ENCODE measurements at regions not wholly inside any gene's neighbourhood (a gene's known extent, or its start where the extent isn't known, plus 50 kb on each side); places are given as distances from the start of the nearest gene placed in this dataset.

DNA sequence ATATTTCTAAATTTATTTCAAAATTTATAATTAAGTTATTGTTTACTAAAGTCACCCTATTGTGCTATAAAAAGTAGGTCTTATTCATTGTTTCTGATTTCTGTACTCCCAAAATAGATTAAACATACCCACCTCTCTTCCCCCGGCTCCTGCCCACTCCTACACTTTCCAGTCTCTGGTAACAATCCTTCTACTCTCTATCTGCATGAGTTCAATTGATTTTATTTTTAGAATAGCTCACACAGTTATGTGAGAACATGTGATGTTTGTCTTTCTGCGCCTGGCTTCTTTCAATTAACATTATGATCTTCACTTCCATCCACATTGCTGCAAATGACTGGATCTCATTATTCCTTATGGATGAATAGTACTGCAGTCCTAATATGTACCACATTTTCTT lies 269.3 kb downstream of the ACTRT1 start:
- no peak overlapping the region for H3K27ac ChIP-seq (ENCODE audit: extremely low read depth, low read depth, low read length)
- ChIA-PET POLR2A (no interaction called here), CTCF (no interaction called here)
- no peaks in the 10 kb centered on the region for H3K36me3 ChIP-seq (ENCODE audit: control insufficient read depth in 2 of 2, insufficient read depth in 1 of 2, low read length in 2 of 2)
- no peaks in the 10 kb centered on the region for H3K4me1 ChIP-seq (ENCODE audit: control insufficient read depth, insufficient read depth, low read length)
- no peaks in the 10 kb centered on the region; the same call in 1 of the 2 replicates for H3K9me3 ChIP-seq (ENCODE audit: control insufficient read depth, insufficient read depth, low read depth, low read length)
- H3K4me3 ChIP-seq (ENCODE audit: low read depth, low read length), result no peak overlapping the region
- TF ChIP-seq ZNF510 (tag by site-specific recombination; IDR thresholded peaks at IDR 0.05; ENCODE audit: insufficient replicate concordance) (no peak), ZNF585B (tag by site-specific recombination; IDR thresholded peaks at IDR 0.05) (no peak), ZNF24 (tag by site-specific recombination; IDR thresholded peaks at IDR 0.05) (no peak)
- TF ChIP-seq, protein P1, sequence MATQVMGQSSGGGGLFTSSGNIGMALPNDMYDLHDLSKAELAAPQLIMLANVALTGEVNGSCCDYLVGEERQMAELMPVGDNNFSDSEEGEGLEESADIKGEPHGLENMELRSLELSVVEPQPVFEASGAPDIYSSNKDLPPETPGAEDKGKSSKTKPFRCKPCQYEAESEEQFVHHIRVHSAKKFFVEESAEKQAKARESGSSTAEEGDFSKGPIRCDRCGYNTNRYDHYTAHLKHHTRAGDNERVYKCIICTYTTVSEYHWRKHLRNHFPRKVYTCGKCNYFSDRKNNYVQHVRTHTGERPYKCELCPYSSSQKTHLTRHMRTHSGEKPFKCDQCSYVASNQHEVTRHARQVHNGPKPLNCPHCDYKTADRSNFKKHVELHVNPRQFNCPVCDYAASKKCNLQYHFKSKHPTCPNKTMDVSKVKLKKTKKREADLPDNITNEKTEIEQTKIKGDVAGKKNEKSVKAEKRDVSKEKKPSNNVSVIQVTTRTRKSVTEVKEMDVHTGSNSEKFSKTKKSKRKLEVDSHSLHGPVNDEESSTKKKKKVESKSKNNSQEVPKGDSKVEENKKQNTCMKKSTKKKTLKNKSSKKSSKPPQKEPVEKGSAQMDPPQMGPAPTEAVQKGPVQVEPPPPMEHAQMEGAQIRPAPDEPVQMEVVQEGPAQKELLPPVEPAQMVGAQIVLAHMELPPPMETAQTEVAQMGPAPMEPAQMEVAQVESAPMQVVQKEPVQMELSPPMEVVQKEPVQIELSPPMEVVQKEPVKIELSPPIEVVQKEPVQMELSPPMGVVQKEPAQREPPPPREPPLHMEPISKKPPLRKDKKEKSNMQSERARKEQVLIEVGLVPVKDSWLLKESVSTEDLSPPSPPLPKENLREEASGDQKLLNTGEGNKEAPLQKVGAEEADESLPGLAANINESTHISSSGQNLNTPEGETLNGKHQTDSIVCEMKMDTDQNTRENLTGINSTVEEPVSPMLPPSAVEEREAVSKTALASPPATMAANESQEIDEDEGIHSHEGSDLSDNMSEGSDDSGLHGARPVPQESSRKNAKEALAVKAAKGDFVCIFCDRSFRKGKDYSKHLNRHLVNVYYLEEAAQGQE (tag by site-specific recombination; IDR thresholded peaks at IDR 0.05), result no peak
- TF ChIP-seq, protein P2, sequence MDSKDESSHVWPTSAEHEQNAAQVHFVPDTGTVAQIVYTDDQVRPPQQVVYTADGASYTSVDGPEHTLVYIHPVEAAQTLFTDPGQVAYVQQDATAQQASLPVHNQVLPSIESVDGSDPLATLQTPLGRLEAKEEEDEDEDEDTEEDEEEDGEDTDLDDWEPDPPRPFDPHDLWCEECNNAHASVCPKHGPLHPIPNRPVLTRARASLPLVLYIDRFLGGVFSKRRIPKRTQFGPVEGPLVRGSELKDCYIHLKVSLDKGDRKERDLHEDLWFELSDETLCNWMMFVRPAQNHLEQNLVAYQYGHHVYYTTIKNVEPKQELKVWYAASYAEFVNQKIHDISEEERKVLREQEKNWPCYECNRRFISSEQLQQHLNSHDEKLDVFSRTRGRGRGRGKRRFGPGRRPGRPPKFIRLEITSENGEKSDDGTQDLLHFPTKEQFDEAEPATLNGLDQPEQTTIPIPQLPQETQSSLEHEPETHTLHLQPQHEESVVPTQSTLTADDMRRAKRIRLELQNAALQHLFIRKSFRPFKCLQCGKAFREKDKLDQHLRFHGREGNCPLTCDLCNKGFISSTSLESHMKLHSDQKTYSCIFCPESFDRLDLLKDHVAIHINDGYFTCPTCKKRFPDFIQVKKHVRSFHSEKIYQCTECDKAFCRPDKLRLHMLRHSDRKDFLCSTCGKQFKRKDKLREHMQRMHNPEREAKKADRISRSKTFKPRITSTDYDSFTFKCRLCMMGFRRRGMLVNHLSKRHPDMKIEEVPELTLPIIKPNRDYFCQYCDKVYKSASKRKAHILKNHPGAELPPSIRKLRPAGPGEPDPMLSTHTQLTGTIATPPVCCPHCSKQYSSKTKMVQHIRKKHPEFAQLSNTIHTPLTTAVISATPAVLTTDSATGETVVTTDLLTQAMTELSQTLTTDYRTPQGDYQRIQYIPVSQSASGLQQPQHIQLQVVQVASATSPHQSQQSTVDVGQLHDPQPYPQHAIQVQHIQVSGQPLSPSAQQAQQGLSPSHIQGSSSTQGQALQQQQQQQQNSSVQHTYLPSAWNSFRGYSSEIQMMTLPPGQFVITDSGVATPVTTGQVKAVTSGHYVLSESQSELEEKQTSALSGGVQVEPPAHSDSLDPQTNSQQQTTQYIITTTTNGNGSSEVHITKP (tag by site-specific recombination; IDR thresholded peaks at IDR 0.05), result no peak

DNA sequence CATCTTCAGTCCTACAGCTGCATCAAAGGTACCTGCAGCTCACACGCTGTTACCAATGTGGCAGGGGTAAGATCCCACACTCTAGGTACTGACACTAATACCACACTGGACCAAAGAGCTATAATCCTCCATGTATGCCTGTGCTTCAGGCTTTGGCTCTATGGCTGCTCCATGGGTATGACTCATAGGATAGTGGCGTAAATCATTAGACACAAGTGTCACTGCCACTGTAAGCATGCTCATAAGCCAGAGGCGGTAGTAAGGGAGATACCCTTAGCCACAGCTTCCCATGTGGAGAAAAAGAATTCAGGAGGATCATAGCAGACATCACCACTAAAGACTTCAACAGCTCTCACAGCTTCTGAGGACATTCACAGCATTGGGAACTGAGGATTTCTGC lies 287.5 kb downstream of the ACTRT1 start:
- Histone ChIP-seq H3K27ac (ENCODE audit: extremely low read depth, low read depth, low read length) (no peak overlapping the region), H3K36me3 (ENCODE audit: control insufficient read depth in 2 of 2, insufficient read depth in 1 of 2, low read length in 2 of 2) (no peaks in the 10 kb centered on the region), H3K9me3 (ENCODE audit: control insufficient read depth, insufficient read depth, low read depth, low read length) (no peaks in the 10 kb centered on the region), H3K4me3 (ENCODE audit: low read depth, low read length) (no peak overlapping the region), H3K4me1 (ENCODE audit: control insufficient read depth, insufficient read depth, low read length) (no peaks in the 10 kb centered on the region)
- CTCF ChIA-PET, result no interaction called here
- POLR2A ChIA-PET, result no interaction called here
- TF ChIP-seq ZNF48 (tag by site-specific recombination; IDR thresholded peaks at IDR 0.05), result no peak
- no peak for TF ChIP-seq ZNF473 (tag by site-specific recombination; IDR thresholded peaks at IDR 0.05)
- TF ChIP-seq YY1 (tag by site-specific recombination; IDR thresholded peaks at IDR 0.05), result no peak
- TF ChIP-seq ZNF596 (tag by site-specific recombination; IDR thresholded peaks at IDR 0.05), result no peak
- no peak for TF ChIP-seq FEZF1 (tag by site-specific recombination; IDR thresholded peaks at IDR 0.05)
- TF ChIP-seq ZNF830 (tag by site-specific recombination; IDR thresholded peaks at IDR 0.05; ENCODE audit: low read depth), result no peak
- no peak for TF ChIP-seq ZNF76 (tag by site-specific recombination; IDR thresholded peaks at IDR 0.05; ENCODE audit: borderline replicate concordance, low read depth)
- TF ChIP-seq, protein P3, sequence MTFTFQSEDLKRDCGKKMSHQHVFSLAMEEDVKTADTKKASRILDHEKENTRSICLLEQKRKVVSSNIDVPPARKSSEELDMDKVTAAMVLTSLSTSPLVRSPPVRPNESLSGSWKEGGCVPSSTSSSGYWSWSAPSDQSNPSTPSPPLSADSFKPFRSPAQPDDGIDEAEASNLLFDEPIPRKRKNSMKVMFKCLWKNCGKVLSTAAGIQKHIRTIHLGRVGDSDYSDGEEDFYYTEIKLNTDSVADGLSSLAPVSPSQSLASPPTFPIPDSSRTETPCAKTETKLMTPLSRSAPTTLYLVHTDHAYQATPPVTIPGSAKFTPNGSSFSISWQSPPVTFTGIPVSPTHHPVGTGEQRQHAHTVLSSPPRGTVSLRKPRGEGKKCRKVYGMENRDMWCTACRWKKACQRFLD (tag by site-specific recombination; IDR thresholded peaks at IDR 0.05), result no peak
- no peak for TF ChIP-seq EGR2 (tag by site-specific recombination; IDR thresholded peaks at IDR 0.05; ENCODE audit: low read depth)
- TF ChIP-seq ZNF530 (tag by site-specific recombination; IDR thresholded peaks at IDR 0.05; ENCODE audit: low read depth), result no peak
- TF ChIP-seq MZF1 (tag by site-specific recombination; IDR thresholded peaks at IDR 0.05; ENCODE audit: borderline replicate concordance), result no peak
- no peak for TF ChIP-seq GLIS2 (tag by site-specific recombination; IDR thresholded peaks at IDR 0.05)
- TF ChIP-seq HOXD13 (CRISPR knock-in tag; IDR thresholded peaks at IDR 0.05; ENCODE audit: borderline replicate concordance), result no peak
- TF ChIP-seq ZNF404 (tag by site-specific recombination; IDR thresholded peaks at IDR 0.05), result no peak
